ENCODE measurements at regions not wholly inside any gene's neighbourhood (a gene's known extent, or its start where the extent isn't known, plus 50 kb on each side); places are given as distances from the start of the nearest gene placed in this dataset.

- TF ChIP-seq, protein P1, sequence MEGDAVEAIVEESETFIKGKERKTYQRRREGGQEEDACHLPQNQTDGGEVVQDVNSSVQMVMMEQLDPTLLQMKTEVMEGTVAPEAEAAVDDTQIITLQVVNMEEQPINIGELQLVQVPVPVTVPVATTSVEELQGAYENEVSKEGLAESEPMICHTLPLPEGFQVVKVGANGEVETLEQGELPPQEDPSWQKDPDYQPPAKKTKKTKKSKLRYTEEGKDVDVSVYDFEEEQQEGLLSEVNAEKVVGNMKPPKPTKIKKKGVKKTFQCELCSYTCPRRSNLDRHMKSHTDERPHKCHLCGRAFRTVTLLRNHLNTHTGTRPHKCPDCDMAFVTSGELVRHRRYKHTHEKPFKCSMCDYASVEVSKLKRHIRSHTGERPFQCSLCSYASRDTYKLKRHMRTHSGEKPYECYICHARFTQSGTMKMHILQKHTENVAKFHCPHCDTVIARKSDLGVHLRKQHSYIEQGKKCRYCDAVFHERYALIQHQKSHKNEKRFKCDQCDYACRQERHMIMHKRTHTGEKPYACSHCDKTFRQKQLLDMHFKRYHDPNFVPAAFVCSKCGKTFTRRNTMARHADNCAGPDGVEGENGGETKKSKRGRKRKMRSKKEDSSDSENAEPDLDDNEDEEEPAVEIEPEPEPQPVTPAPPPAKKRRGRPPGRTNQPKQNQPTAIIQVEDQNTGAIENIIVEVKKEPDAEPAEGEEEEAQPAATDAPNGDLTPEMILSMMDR (IDR thresholded peaks at IDR 0.05 in 4 of 5, conservative IDR thresholded peaks at IDR 0.05 in 1 of 5): no peak
- no peak for TF ChIP-seq POLR2A (IDR thresholded peaks at IDR 0.05)
These were observed 408.3 kb upstream of the RGMA start for GRCh38 chr15:93497291-93497690.

Measured in gastrocnemius medialis (tissue), 4 donors.